H1 (cell line): ENCODE measurements at regions not wholly inside any gene's neighbourhood (a gene's known extent, or its start where the extent isn't known, plus 50 kb on each side); places are given as distances from the start of the nearest gene placed in this dataset.

ENCODE experiments used
- CTCF ChIA-PET: fragments of 300-600 bp; sonication (Branson Sonifier 250); formaldehyde crosslinking; loops from one replicate; lab custom pipeline; 2021; ENCODE audit not compliant: partially characterized antibody; lab: Charles Lee
- POLR2A ChIA-PET: fragments of 300-600 bp; sonication (Branson Sonifier 250); formaldehyde crosslinking; loops from one replicate; lab custom pipeline; 2021; ENCODE audit warnings: inconsistent platforms; ENCODE audit not compliant: partially characterized antibody; lab: Charles Lee
- DNase-seq, 2 experiments: peaks; one replicate each; pipeline versions ENCODE4 v3.0.0 to v3.0.0-alpha.2; 2010 to 2022; ENCODE audit warnings: low spot score in 2 of 2, low read depth in 1 of 2, mixed read lengths in 1 of 2
- FAIRE-seq: peaks from 2 replicates; lab custom pipeline; 2011; peaks lifted over from hg19 to GRCh38; lab: Jason Lieb, UNC
- H2AFZ ChIP-seq: 2 replicates; pipeline ENCODE4 v1.8.1; 2012; ENCODE audit warnings: low read length, inconsistent platforms
- H2AK5ac ChIP-seq: 2 replicates; pipeline ENCODE4 v1.6.1; 2013; ENCODE audit warnings: low read depth, low read length
- H2BK120ac ChIP-seq: replicated peaks from 2 replicates; pipeline ENCODE3; 2013; ENCODE audit warnings: low read depth, low read length, inconsistent platforms
- H2BK12ac ChIP-seq: 2 replicates; pipeline ENCODE4 v1.6.1; 2013; ENCODE audit warnings: low read depth, low read length
- H2BK15ac ChIP-seq: 2 replicates; pipeline ENCODE4 v1.6.1; 2013; ENCODE audit warnings: low read length
- H2BK20ac ChIP-seq: 2 replicates; pipeline ENCODE4 v1.6.1; 2013; ENCODE audit warnings: low read length
- H2BK5ac ChIP-seq: 2 replicates; pipeline ENCODE4 v1.6.1; 2013; ENCODE audit warnings: low read depth, low read length
- H3K14ac ChIP-seq: 2 replicates; pipeline ENCODE4 v1.6.1; 2013; ENCODE audit warnings: inconsistent platforms; ENCODE audit not compliant: insufficient read length
- H3K18ac ChIP-seq: 2 replicates; pipeline ENCODE4 v1.6.1; 2013; ENCODE audit warnings: low read length; ENCODE audit errors: extremely low read depth
- H3K23ac ChIP-seq: 2 replicates; pipeline ENCODE4 v1.6.1; 2013; ENCODE audit warnings: inconsistent platforms; ENCODE audit not compliant: insufficient read length
- H3K23me2 ChIP-seq: 2 replicates; pipeline ENCODE4 v1.6.1; 2013; ENCODE audit warnings: low read depth, low read length
- H3K27ac ChIP-seq: 2 replicates; pipeline ENCODE4 v1.6.1; 2011; ENCODE audit warnings: low read depth, low read length, inconsistent platforms
- H3K27me3 ChIP-seq, 4 experiments: replicated peaks in 1 of 4; 1 replicate in 1 of 4; 2 replicates in 3 of 4; pipeline versions ENCODE4 v1.6.1 to v1.8.1; 2011 to 2013; ENCODE audit warnings: low read length in 3 of 4, mild to moderate bottlenecking in 3 of 4, inconsistent platforms in 2 of 4, mixed read lengths in 2 of 4, moderate library complexity in 1 of 4; ENCODE audit not compliant: control insufficient read depth in 3 of 4, insufficient read depth in 3 of 4; ENCODE audit errors: extremely low read depth in 1 of 4
- H3K36me3 ChIP-seq, 4 experiments: 2 replicates each; pipeline versions ENCODE4 v1.6.1 to v1.8.1; 2011 to 2013; ENCODE audit warnings: mild to moderate bottlenecking in 4 of 4, low read length in 3 of 4, moderate library complexity in 2 of 4, control low read depth in 1 of 4, inconsistent platforms in 1 of 4; ENCODE audit not compliant: insufficient read depth in 4 of 4, control insufficient read depth in 2 of 4
- H3K4ac ChIP-seq: replicated peaks from 2 replicates; pipeline ENCODE3; 2013; ENCODE audit warnings: low read length, low read depth, mixed read lengths, inconsistent platforms; ENCODE audit not compliant: insufficient read length
- H3K4me1 ChIP-seq, 4 experiments: replicated peaks in 1 of 4; 1 replicate in 1 of 4; 2 replicates in 3 of 4; pipeline versions ENCODE4 v1.6.1 to v1.8.1; 2011 to 2013; ENCODE audit warnings: low read length in 3 of 4, inconsistent platforms in 2 of 4, mixed read lengths in 1 of 4; ENCODE audit not compliant: insufficient read depth in 4 of 4, control insufficient read depth in 3 of 4
- H3K4me2 ChIP-seq, 2 experiments: 2 replicates each; pipeline versions ENCODE4 v1.6.1 to v1.8.1; 2011 to 2013; ENCODE audit warnings: low read depth in 2 of 2, low read length in 2 of 2, control low read depth in 1 of 2, inconsistent platforms in 1 of 2, mild to moderate bottlenecking in 1 of 2; ENCODE audit not compliant: insufficient read depth in 1 of 2
- H3K4me3 ChIP-seq, 4 experiments: fragments of 200-600, 300-600 bp in 1 of 4; sonication (generic), shearing (Covaris generic), sonication (Bioruptor Twin) in 1 of 4; 2 replicates each; pipeline versions ENCODE4 v1.5.1 to v1.8.1; 2011 to 2016; ENCODE audit warnings: low read length in 4 of 4, low read depth in 3 of 4, control low read depth in 2 of 4, inconsistent platforms in 2 of 4, mild to moderate bottlenecking in 2 of 4, mixed read lengths in 1 of 4, moderate library complexity in 1 of 4; ENCODE audit not compliant: insufficient read depth in 2 of 4; ENCODE audit errors: extremely low read depth in 1 of 4
- H3K56ac ChIP-seq: replicated peaks from 2 replicates; pipeline ENCODE3; 2013; ENCODE audit warnings: low read depth, mild to moderate bottlenecking, mixed read lengths, low read length, inconsistent platforms; ENCODE audit not compliant: insufficient read length
- H3K79me1 ChIP-seq: 2 replicates; pipeline ENCODE4 v1.6.1; 2013; ENCODE audit warnings: low read depth, low read length, control low read depth
- H3K79me2 ChIP-seq, 2 experiments: 2 replicates each; pipeline versions ENCODE4 v1.6.1 to v1.8.1; 2012 to 2013; ENCODE audit warnings: low read length in 2 of 2, mild to moderate bottlenecking in 2 of 2, inconsistent platforms in 1 of 2; ENCODE audit not compliant: insufficient read depth in 2 of 2, control insufficient read depth in 1 of 2
- H3K9ac ChIP-seq, 4 experiments: replicated peaks in 1 of 4; 1 replicate in 1 of 4; 2 replicates in 3 of 4; pipeline versions ENCODE4 v1.6.1 to v1.8.1; 2011 to 2013; ENCODE audit warnings: low read depth in 3 of 4, low read length in 3 of 4, control low read depth in 2 of 4, mild to moderate bottlenecking in 2 of 4, moderate library complexity in 2 of 4, inconsistent platforms in 1 of 4; ENCODE audit errors: extremely low read depth in 1 of 4
- H3K9me3 ChIP-seq, 2 experiments: 2 replicates each; pipeline versions ENCODE4 v1.6.1 to v1.8.1; 2012 to 2013; ENCODE audit warnings: mild to moderate bottlenecking in 2 of 2, moderate library complexity in 2 of 2, control low read depth in 1 of 2, inconsistent platforms in 1 of 2, low read depth in 1 of 2, low read length in 1 of 2, mixed read lengths in 1 of 2; ENCODE audit not compliant: insufficient read depth in 2 of 2
- H4K20me1 ChIP-seq, 2 experiments: replicated peaks in 1 of 2; 2 replicates each; pipeline versions ENCODE3 to v1.8.1; 2011 to 2013; ENCODE audit warnings: inconsistent platforms in 2 of 2, low read length in 2 of 2, mild to moderate bottlenecking in 1 of 2; ENCODE audit not compliant: insufficient read depth in 2 of 2, control insufficient read depth in 1 of 2
- H4K5ac ChIP-seq: 2 replicates; pipeline ENCODE4 v1.6.1; 2013; ENCODE audit warnings: low read length, low read depth, mixed read lengths, inconsistent platforms; ENCODE audit not compliant: insufficient read length
- H4K8ac ChIP-seq: 2 replicates; pipeline ENCODE4 v1.8.0; 2013; ENCODE audit warnings: mild to moderate bottlenecking, moderate library complexity, low read length, inconsistent platforms; ENCODE audit not compliant: insufficient read depth; ENCODE audit errors: extremely low read depth
- H4K91ac ChIP-seq: replicated peaks from 2 replicates; pipeline ENCODE3; 2013; ENCODE audit warnings: low read length, mixed read lengths, inconsistent platforms; ENCODE audit not compliant: insufficient read length
- CBX5 ChIP-seq: fragments of 300-800, 300-1000 bp; sonication (generic); IDR thresholded peaks from 2 replicates; pipeline ENCODE4 v1.7.1; 2016; ENCODE audit warnings: antibody characterized with exemption, low read length, low read depth
- CBX8 ChIP-seq: fragments of 300-800, 300-1000 bp; sonication (generic); IDR thresholded peaks from 2 replicates; pipeline ENCODE4 v1.7.1; 2016; ENCODE audit warnings: low read depth, low read length, borderline replicate concordance
- GTF2F1 ChIP-seq: IDR thresholded peaks from 2 replicates; pipeline ENCODE4 v1.6.1; 2012; ENCODE audit warnings: low read depth, low read length, improper control_type of control experiment, borderline replicate concordance
- KDM1A ChIP-seq: fragments of 200-600, 300-600 bp; sonication (generic); IDR thresholded peaks from 2 replicates; pipeline ENCODE4 v1.7.1; 2016; ENCODE audit warnings: mild to moderate bottlenecking, low read length, borderline replicate concordance
- KDM5A ChIP-seq: fragments of 200-600 bp; IDR thresholded peaks from 2 replicates; pipeline ENCODE4 v1.7.1; 2012; ENCODE audit warnings: mild to moderate bottlenecking, low read length, inconsistent platforms, mixed read lengths
- POU5F1 ChIP-seq: IDR thresholded peaks from 2 replicates; pipeline ENCODE4 v1.6.1; 2011; ENCODE audit warnings: low read depth, mild to moderate bottlenecking, low read length, moderate library complexity
- SIN3A ChIP-seq, 2 experiments: IDR thresholded peaks in 1 of 2; conservative IDR thresholded peaks in 1 of 2; 2 replicates each; pipeline ENCODE4 v1.6.1; 2011 to 2012; ENCODE audit warnings: low read length in 2 of 2, improper control_type of control experiment in 1 of 2, low read depth in 1 of 2, mild to moderate bottlenecking in 1 of 2
- SIX5 ChIP-seq: IDR thresholded peaks from 2 replicates; pipeline ENCODE4 v1.6.1; 2011; ENCODE audit warnings: mild to moderate bottlenecking, low read depth, low read length
- TAF1 ChIP-seq: IDR thresholded peaks from 2 replicates; pipeline ENCODE4 v1.6.1; 2011; ENCODE audit warnings: mild to moderate bottlenecking, low read depth, low read length
- ZNF274 ChIP-seq: IDR thresholded peaks from 2 replicates; pipeline ENCODE4 v1.7.0; 2012; ENCODE audit warnings: low read length, borderline replicate concordance; ENCODE audit errors: extremely low read depth
- WGBS, 2 experiments: shearing (Covaris generic) in 1 of 2; methylation state at CpG; one replicate each; pipeline versions ENCODE4 v1.1.6 to v1.1.7; 2013 to 2015; ENCODE audit warnings: low lambda C conversion rate in 2 of 2, mixed read lengths in 2 of 2, inconsistent platforms in 1 of 2, low coverage in 1 of 2, missing lambda C conversion rate in 1 of 2; ENCODE audit not compliant: insufficient replicate concordance in 2 of 2, insufficient coverage in 1 of 2, insufficient read length in 1 of 2; ENCODE audit errors: extremely low coverage in 1 of 2, missing lambda C conversion rate in 1 of 2; 5-methylcytosine and 5-hydroxymethylcytosine counted together
- TF ChIP-seq, protein P1 (sequence below): IDR thresholded peaks from 2 replicates; pipeline ENCODE4 v1.6.1; 2012; ENCODE audit warnings: inconsistent platforms
- TF ChIP-seq, protein P2 (sequence below): IDR thresholded peaks from 2 replicates; pipeline ENCODE4 v1.6.1; 2011; ENCODE audit warnings: low read depth, mild to moderate bottlenecking, low read length; ENCODE audit not compliant: insufficient read depth
- TF ChIP-seq, protein P3 (sequence below): IDR thresholded peaks from 2 replicates; pipeline ENCODE4 v1.6.1; 2012; ENCODE audit warnings: inconsistent platforms

DNA sequence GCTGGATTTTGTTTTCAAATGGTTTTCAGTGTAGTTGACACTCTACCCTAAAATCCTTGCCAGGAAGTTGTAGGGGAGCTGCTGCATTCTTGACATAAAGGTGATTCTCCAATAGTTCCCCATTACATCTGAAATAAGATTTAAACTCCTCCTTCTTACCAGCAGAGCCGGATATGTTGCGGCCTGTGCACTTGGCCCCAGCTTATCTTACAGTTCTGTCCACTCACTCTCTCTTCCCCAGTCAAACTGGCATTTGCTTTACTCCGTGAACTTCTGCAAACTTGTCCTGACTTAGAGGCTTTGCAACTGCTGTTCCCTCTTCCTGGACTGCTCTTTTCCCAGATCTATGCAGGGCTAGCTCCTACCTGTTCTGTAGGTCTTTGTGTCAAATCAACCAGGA, 929.5 kb downstream of the VRK1 start:
- H4K5ac ChIP-seq = no peak overlapping the region
- H2AK5ac ChIP-seq = no peak overlapping the region
- no peak overlapping the region for H3K27ac ChIP-seq
- no peaks in the 10 kb centered on the region for H3K9me3 ChIP-seq
- DNase-seq (no peak), FAIRE-seq (no peak)
- no peaks in the 10 kb centered on the region for H3K4me1 ChIP-seq
- 96% methylated on average over 3 of the region's 3 CpGs; no CpG with 5 or more reads in 1 of the 2 experiments for WGBS, 2 experiments
- H4K8ac ChIP-seq = no peak overlapping the region
- H3K9ac ChIP-seq = no peak overlapping the region
- H2BK15ac ChIP-seq = no peak overlapping the region
- H3K23me2 ChIP-seq = peaks cover 2% of the 10 kb centered on the region; the same call in 1 of the 2 replicates
- no peaks in the 10 kb centered on the region for H3K79me2 ChIP-seq
- no peak overlapping the region for H3K4ac ChIP-seq
- no peaks in the 10 kb centered on the region for H3K79me1 ChIP-seq
- H2AFZ ChIP-seq = no peak overlapping the region; the same call in 1 of the 2 replicates
- no peak overlapping the region for H3K4me3 ChIP-seq
- no peaks in the 10 kb centered on the region for H3K27me3 ChIP-seq
- no peak overlapping the region for H2BK12ac ChIP-seq
- H3K23ac ChIP-seq = no peak overlapping the region
- no peak overlapping the region for H3K4me2 ChIP-seq
- POLR2A ChIA-PET = no interaction called here
- no peak overlapping the region for H4K91ac ChIP-seq
- no peak overlapping the region for H2BK120ac ChIP-seq
- H3K36me3 ChIP-seq = no peaks in the 10 kb centered on the region
- H4K20me1 ChIP-seq = no peaks in the 10 kb centered on the region
- CTCF ChIA-PET = interaction anchor here (0.9 kb wide), 1 partner anchor 11 kb away, joined by 5 read pairs; no protein-coding TSS in a partner anchor
- H3K56ac ChIP-seq = no peak overlapping the region
- H3K18ac ChIP-seq = no peak overlapping the region
- no peak overlapping the region for H2BK20ac ChIP-seq
- H3K14ac ChIP-seq = no peak overlapping the region
- H2BK5ac ChIP-seq = no peak overlapping the region
- TF ChIP-seq POU5F1 = no peak
- TF ChIP-seq, protein P1, sequence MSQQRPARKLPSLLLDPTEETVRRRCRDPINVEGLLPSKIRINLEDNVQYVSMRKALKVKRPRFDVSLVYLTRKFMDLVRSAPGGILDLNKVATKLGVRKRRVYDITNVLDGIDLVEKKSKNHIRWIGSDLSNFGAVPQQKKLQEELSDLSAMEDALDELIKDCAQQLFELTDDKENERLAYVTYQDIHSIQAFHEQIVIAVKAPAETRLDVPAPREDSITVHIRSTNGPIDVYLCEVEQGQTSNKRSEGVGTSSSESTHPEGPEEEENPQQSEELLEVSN = no peak
- no peak for TF ChIP-seq GTF2F1
- TF ChIP-seq KDM5A = no peak
- no peak for TF ChIP-seq TAF1
- TF ChIP-seq CBX8 = no peak
- TF ChIP-seq ZNF274 = no peak
- TF ChIP-seq SIN3A (conservative IDR thresholded peaks at IDR 0.05 in 1 of 2, IDR thresholded peaks at IDR 0.05 in 1 of 2; ENCODE audit: low read depth in 1 of 2, low read length in 2 of 2) = no peak
- TF ChIP-seq, protein P2, sequence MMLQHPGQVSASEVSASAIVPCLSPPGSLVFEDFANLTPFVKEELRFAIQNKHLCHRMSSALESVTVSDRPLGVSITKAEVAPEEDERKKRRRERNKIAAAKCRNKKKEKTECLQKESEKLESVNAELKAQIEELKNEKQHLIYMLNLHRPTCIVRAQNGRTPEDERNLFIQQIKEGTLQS = no peak
- TF ChIP-seq, protein P3, sequence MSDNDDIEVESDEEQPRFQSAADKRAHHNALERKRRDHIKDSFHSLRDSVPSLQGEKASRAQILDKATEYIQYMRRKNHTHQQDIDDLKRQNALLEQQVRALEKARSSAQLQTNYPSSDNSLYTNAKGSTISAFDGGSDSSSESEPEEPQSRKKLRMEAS = no peak
- TF ChIP-seq KDM1A = no peak
- TF ChIP-seq CBX5 = no peak
- TF ChIP-seq SIX5 = no peak
